ENCODE measurements at regions not wholly inside any gene's neighbourhood (a gene's known extent, or its start where the extent isn't known, plus 50 kb on each side); places are given as distances from the start of the nearest gene placed in this dataset.

DNA sequence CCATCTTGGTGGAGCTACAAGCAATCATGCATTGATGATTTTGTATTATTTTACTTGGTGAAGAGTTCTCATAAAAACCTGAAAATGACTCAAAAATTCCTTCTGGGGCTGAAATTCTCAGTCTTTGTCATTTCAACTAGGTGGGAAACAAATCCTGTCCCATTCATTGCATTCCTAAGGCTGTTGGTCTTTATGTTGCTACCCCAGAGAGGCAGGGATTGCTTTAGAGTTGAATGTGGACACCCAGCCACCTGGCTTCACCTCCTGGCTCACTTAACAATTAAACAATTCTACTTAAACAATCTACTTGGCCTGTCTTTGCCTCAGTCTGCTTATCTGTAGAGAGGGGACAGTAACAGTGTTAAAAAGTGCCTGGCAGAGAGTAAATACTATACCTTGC, 117.3 kb upstream of the UBE3A start:
- no peak for TF ChIP-seq POLR2AphosphoS5 (IDR thresholded peaks at IDR 0.05; ENCODE audit: low read depth, low read length)
- TF ChIP-seq CREB1 (IDR thresholded peaks at IDR 0.05): no peak
- TF ChIP-seq, protein P1, sequence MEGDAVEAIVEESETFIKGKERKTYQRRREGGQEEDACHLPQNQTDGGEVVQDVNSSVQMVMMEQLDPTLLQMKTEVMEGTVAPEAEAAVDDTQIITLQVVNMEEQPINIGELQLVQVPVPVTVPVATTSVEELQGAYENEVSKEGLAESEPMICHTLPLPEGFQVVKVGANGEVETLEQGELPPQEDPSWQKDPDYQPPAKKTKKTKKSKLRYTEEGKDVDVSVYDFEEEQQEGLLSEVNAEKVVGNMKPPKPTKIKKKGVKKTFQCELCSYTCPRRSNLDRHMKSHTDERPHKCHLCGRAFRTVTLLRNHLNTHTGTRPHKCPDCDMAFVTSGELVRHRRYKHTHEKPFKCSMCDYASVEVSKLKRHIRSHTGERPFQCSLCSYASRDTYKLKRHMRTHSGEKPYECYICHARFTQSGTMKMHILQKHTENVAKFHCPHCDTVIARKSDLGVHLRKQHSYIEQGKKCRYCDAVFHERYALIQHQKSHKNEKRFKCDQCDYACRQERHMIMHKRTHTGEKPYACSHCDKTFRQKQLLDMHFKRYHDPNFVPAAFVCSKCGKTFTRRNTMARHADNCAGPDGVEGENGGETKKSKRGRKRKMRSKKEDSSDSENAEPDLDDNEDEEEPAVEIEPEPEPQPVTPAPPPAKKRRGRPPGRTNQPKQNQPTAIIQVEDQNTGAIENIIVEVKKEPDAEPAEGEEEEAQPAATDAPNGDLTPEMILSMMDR (IDR thresholded peaks at IDR 0.05; ENCODE audit: control extremely low read depth in 1 of 3, insufficient read depth in 1 of 3, low read depth in 1 of 3, low read length in 3 of 3): no peak
- no peak for TF ChIP-seq BRCA1 (IDR thresholded peaks at IDR 0.05; ENCODE audit: low read depth, low read length)
- TF ChIP-seq POLR2A (IDR thresholded peaks at IDR 0.05; ENCODE audit: control extremely low read depth in 1 of 2, low read depth in 2 of 2, low read length in 2 of 2): no peak
- TF ChIP-seq TCF12 (IDR thresholded peaks at IDR 0.05; ENCODE audit: low read depth, low read length): no peak
- no peak for TF ChIP-seq SP1 (IDR thresholded peaks at IDR 0.05; ENCODE audit: low read depth, low read length)
- no peak for TF ChIP-seq EP300 (IDR thresholded peaks at IDR 0.05; ENCODE audit: borderline replicate concordance in 1 of 2, low read depth in 2 of 2, low read length in 2 of 2)
- no peak for TF ChIP-seq HDAC6 (IDR thresholded peaks at IDR 0.05; ENCODE audit: low read depth, low read length)
- no peak for TF ChIP-seq CBX8 (IDR thresholded peaks at IDR 0.05; ENCODE audit: borderline replicate concordance, low read depth, low read length)
- TF ChIP-seq RFX5 (IDR thresholded peaks at IDR 0.05; ENCODE audit: borderline replicate concordance, low read depth, low read length): no peak
